Activated CD8-positive, alpha-beta memory T cell treated with anti-CD3 and anti-CD28 coated beads for 24 hours (primary cell): ENCODE measurements at regions not wholly inside any gene's neighbourhood (a gene's known extent, or its start where the extent isn't known, plus 50 kb on each side); places are given as distances from the start of the nearest gene placed in this dataset.

Experiments
- DNase-seq: peaks from one replicate; pipeline ENCODE4 v3.0.0-alpha.2; 2020

- DNase-seq: no peak
These were observed 55.2 kb upstream of the FRMD4A start for GRCh38 chr10:14385596-14386593.

- DNase-seq: no peak
These were observed 54.2 kb upstream of the FRMD4A start for GRCh38 chr10:14384915-14385314.

- no peak for DNase-seq
These were observed 53.5 kb upstream of the FRMD4A start for GRCh38 chr10:14384116-14384730.

- no peak for DNase-seq
These were observed 52.5 kb upstream of the FRMD4A start for GRCh38 chr10:14383266-14383665.

GRCh38 chr10:14382531-14382930 is 51.8 kb upstream of the FRMD4A start:
- no peak for DNase-seq

GRCh38 chr10:14382022-14382421 is 51.3 kb upstream of the FRMD4A start:
- DNase-seq: peak; percentile 67

- DNase-seq: no peak
These were observed 50.8 kb upstream of the FRMD4A start for GRCh38 chr10:14381475-14381874.

- no peak for DNase-seq
These were observed 50.0 kb upstream of the FRMD4A start for GRCh38 chr10:14380746-14381145.
